GM19452 (cell line): ENCODE measurements at regions not wholly inside any gene's neighbourhood (a gene's known extent, or its start where the extent isn't known, plus 50 kb on each side); places are given as distances from the start of the nearest gene placed in this dataset.
"Not testable (repeated sequence)": the region's sequence is repeated elsewhere in the genome, so short reads cannot be mapped to it uniquely, and the experiment has no call there.

Experiments
- ATAC-seq: cut with Tn5 transposase; IDR thresholded peaks from one replicate; pipeline ENCODE4 v1.9.1; 2021; ENCODE audit not compliant: unreplicated experiment

DNA sequence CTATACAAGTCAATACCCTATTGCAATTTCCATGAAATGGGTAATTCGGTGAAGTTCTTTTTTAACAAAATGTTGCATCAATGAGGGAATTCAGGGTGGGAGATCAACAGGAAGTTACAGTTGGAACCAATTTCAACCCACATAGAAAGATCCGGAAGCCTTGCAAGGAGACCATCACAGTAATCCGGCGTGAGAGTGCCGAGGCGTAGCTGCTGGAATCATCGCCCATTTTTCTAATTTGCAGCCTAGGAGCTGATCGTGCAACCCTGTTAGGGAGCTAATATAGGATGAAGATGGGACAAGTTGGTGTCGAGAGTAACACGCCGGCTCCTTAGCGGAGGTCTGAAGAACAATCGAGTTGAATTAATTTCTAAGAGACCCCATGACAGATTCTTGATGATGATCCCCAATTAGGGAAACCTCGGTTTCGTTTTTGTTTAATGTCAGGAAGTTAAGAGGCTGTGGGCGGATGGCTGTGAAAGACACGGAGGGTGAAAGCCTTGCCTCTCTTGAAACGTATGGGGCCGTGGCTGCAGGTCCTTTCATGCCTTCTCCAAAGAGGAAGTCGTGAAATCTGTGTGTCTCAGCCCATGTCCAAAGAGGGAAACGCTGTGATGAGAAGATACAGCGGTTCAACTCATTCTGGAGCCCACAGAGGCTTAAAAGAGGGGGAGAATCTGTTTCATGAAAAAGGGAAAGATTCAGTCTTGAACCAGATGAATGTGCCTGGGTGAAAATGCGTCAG lies 51.2 kb upstream of the CARD11 start:
- peak; percentile 59 for ATAC-seq

GRCh38 chr7:3097734-3098133 lies 54.1 kb upstream of the CARD11 start:
- no peak for ATAC-seq

GRCh38 chr7:3102159-3102558 lies 58.5 kb upstream of the CARD11 start:
- ATAC-seq = no peak

- no peak for ATAC-seq
These were observed 60.1 kb upstream of the CARD11 start for GRCh38 chr7:3103614-3104398.

DNA sequence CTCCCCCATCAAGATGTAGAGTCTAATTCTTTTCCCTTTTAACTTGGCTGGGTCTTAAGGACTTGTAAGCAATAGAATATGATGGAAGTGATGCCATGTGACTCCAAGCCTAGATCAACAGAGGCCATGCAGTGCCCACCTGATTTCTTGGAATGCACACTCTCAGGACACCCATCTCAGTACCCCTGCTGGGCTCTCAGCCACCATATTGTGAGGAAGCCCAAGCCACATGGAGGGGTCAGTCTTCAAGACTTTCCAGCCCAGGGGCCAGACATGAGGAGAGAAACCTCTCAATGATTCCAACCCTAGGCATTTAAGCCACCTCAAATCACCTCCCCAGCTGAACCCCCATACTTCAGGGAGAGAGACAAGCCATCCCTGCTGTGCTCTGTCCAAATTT lies 62.2 kb upstream of the CARD11 start:
- no peak for ATAC-seq

DNA sequence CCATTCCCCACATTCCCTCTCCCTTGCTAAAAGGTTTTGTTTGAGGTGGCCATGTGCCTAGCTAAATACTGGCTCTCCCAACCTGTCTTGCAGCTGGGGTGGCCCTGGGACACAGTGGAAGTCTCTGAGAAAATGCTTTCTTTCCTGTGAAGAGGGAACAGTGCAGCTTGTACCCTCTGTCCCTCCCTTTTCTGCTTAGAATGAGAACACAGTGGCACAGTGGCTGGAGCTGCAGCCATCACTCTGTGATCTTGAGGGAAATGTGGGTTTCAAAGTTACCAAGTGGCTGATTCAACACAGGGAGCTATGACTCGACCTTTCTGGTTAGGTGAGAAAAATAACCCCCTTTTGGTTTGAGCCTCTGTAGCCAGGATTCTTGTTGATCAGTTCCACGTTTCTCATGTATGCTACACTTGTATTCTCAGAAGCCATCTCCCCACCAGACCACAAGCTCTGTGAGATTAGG lies 62.7 kb upstream of the CARD11 start:
- no peak for ATAC-seq

- no peak for ATAC-seq
These were observed 63.6 kb upstream of the CARD11 start for GRCh38 chr7:3107228-3107763.

- no peak for ATAC-seq
These were observed 64.4 kb upstream of the CARD11 start for GRCh38 chr7:3107889-3108570.

- no peak for ATAC-seq
These were observed 65.7 kb upstream of the CARD11 start for GRCh38 chr7:3109311-3109915.

DNA sequence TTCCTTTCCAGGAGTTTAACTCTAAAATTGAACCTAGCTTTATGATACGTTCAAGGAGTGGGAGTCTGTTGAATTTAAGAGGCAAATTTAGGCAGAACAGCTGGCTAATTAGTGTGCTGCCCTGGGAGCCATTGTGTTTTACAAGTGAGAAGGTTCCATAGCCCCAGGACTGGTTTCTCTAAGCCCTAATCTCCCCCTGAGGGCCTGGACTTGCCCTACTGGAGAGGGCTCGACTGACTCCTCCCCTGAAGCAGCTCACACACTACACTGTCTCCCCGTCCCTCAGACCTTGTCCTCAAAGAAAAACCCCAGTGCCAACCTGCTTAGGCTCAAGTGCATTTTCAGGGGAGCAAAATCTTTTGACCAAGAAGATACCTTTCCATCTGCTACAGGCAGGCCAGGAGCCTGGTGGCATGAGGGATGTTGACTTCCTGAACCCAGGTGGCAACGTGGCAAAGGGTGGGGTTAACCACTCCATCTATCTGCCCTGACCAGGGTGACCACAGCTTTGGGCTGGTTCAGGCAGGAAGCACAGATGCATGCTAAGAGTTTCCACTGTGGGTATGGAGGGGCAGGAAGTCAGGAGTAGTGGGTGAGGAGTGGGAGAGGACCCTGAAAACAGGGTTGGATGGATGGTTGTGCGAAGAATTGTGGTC lies 68.9 kb upstream of the CARD11 start:
- ATAC-seq = no peak

GRCh38 chr7:3114917-3115316 lies 71.2 kb upstream of the CARD11 start:
- ATAC-seq = no peak

GRCh38 chr7:3117081-3117480 lies 73.4 kb upstream of the CARD11 start:
- ATAC-seq = no peak

- no peak for ATAC-seq
These were observed 74.0 kb upstream of the CARD11 start for GRCh38 chr7:3117488-3118231.

GRCh38 chr7:3119352-3119927 lies 75.8 kb upstream of the CARD11 start:
- ATAC-seq = not testable (repeated sequence)

DNA sequence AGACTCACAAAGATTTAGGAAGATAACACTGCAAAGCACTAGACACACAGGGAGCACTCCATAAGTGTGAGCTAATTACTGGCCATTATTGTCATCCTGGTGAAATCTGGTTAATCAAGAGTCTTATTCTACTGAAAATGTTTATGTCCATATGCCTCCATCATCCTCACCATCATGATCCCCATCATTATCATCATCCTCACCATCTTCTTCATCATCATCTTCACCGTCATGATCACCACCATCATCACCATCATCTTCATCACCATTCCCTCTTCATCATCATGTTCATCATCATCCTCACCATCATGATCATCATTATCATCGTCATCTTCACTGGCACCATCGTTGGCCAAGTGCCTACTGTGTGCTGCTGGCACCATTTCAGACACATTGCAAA lies 76.3 kb upstream of the CARD11 start:
- ATAC-seq = no peak

DNA sequence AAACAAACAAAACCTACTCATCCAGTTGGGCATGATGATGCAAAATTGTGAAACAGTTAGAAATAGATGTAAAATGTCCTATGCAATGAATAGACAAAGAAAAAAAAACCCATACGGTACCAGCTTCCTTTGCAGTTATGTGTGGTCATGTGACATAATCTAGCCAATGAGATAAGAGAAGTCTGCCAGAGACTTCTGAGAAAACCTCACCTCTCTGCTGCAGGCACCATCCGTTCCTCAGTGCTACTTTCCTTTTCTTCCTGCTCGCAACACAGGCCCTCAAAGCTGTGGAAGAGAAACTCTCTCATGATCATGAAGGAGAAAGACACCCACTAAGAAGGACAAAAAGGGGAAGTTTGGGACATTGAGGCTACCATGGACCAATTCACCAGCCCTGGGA lies 76.8 kb upstream of the CARD11 start:
- ATAC-seq = no peak

- no peak for ATAC-seq
These were observed 85.3 kb upstream of the CARD11 start for GRCh38 chr7:3128857-3129490.

DNA sequence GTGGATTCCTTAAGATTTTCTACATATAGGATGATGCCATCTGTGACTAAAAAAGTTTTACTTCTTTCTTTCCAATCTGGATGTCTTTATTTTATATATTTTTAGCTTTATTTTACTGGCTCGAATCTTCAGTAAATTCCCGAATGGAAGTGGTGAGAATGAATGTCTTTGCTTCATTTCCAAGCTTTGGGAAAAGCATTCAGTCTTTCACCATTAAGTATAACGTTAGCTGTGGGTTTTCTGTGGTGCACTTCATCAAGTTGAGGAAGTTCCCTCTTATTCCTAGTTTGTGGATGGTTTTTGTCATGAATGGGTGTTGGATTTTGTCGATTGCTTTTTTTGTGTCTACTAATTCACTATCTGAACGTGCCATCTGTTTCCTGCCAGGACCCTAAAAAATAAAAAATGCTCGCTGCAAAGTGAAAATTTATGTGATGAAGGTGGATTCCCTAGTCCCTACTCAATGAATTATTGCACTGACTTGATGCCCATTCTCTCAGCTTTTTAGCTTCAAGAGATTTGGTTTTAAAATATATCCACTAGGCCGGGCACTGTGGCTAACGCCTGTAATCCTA lies 90.2 kb upstream of the CARD11 start:
- no peak for ATAC-seq

DNA sequence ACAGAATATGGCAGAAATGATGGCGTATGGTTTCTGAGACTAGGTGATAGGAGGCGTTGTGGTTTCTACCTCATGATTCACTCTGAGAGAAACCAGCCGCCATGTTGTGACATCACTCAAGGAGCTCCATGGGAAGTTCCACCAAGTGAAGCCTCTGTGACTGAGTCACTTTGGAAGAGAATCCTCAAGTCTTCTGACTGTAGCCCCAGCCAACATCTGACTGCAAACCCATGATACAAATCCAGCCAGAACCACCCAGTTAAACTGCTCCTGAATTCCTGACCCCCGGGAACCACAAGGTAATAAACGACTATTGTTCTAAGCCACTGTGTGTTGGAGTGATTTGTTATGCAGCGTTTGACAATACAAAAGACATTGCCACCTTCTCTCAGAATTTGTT lies 91.1 kb upstream of the CARD11 start:
- ATAC-seq = no peak
